ENCODE measurements at regions not wholly inside any gene's neighbourhood (a gene's known extent, or its start where the extent isn't known, plus 50 kb on each side); places are given as distances from the start of the nearest gene placed in this dataset.

DNA sequence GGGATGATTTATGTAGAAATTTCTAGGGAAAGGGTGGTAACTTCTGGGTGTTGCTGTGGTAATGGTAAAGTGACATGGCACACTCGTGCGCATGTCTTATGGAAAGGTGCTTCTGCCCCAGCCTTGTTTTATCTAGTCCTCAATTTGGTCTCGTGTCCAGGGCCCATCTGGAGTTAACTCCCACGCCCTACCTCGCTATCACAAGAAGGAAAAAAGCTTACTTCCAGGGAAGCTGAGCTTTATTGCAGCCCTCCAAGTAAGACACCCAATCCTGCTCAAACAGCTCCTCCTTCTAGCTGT lies 611.8 kb downstream of the TNS3 start:
- Histone ChIP-seq H2BK12ac (ENCODE audit: low read length in 2 of 2) (no peak overlapping the region), H3K4ac (ENCODE audit: low read depth in 1 of 2, low read length in 2 of 2) (no peak overlapping the region), H2BK5ac (ENCODE audit: low read depth, low read length, poor library complexity, severe bottlenecking) (no peak overlapping the region), H4K8ac (ENCODE audit: low read length) (peak overlapping the region; percentile 40), H3K27ac (ENCODE audit: low read length, poor library complexity, severe bottlenecking) (no peak overlapping the region), H2BK120ac (ENCODE audit: low read depth, low read length) (no peak overlapping the region), H2BK15ac (ENCODE audit: low read depth, poor library complexity, severe bottlenecking) (no peak overlapping the region), H3K9ac (ENCODE audit: low read length) (no peak overlapping the region), H2AK5ac (ENCODE audit: low read length, severe bottlenecking) (no peak overlapping the region), H2AFZ (ENCODE audit: low read depth, low read length) (no peak overlapping the region), H3K4me3 (ENCODE audit: insufficient read depth in 1 of 2, low read depth in 1 of 2, low read length in 2 of 2) (no peak overlapping the region), H3K4me1 (ENCODE audit: control insufficient read depth, insufficient read depth, low read depth, low read length) (peaks cover 2% of the 10 kb centered on the region), H3K27me3 (ENCODE audit: control insufficient read depth in 1 of 2, insufficient read depth in 1 of 2, low read length in 2 of 2) (no peaks in the 10 kb centered on the region), H3K9me3 (ENCODE audit: control insufficient read depth, low read length) (peaks cover 31% of the 10 kb centered on the region), H3K23ac (ENCODE audit: low read length in 2 of 2) (no peak overlapping the region), H4K91ac (ENCODE audit: low read length) (peak overlapping the region; percentile 15), H3K4me2 (ENCODE audit: low read length, poor library complexity, severe bottlenecking) (no peak overlapping the region), H3K79me1 (replicated peaks; ENCODE audit: low read length, poor library complexity, severe bottlenecking) (no peaks in the 10 kb centered on the region), H3K18ac (ENCODE audit: low read depth in 1 of 2, low read length in 2 of 2) (no peak overlapping the region), H3K36me3 (ENCODE audit: control insufficient read depth in 1 of 2, insufficient read depth in 2 of 2, low read depth in 1 of 2, low read length in 2 of 2) (no peaks in the 10 kb centered on the region), H3K14ac (ENCODE audit: low read length in 2 of 2) (no peak overlapping the region)
- no peak for DNase-seq
- 88% methylated on average over 5 of the region's 5 CpGs for WGBS

DNA sequence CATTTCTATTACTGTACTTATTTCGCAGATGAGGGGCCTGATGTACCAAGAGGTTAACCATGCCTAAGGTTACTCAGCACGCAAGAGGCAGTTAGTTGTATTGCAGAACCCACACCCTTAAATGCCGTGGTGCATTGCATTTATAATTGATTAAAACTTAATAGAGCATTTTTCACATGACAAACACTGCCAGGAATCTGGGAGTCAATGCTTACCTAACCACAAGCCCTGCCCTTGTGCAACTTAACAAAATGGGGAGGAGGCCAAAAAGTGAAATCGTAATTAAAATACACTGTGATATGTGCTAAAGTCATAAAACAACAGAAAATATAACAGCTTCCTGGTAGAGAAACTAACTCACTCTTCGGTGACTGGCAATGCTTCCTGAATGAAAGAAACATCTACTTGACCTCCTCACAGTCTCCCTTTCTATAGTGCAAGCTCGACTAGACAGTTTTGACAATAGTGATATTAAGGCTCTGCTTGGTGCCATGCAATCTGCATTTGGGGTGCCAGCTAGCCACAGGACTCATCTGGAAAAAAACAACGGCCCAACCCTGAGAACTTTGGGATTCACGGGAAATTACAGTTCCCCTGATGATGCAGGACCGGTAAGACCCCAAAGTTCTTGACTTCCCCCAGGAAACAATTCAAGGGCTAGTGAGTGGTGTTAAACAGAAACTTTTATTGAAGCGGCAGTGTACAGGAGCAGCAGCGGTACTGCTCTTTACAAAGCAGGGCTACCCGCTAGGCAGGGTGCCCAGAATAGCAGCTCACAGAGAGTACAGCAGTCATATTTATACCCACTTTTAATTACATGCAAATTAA lies 612.4 kb downstream of the TNS3 start:
- Histone ChIP-seq H3K4me3 (ENCODE audit: insufficient read depth in 1 of 2, low read depth in 1 of 2, low read length in 2 of 2) (no peak overlapping the region), H2AFZ (ENCODE audit: low read depth, low read length) (no peak overlapping the region), H2BK120ac (ENCODE audit: low read depth, low read length) (no peak overlapping the region), H3K27ac (ENCODE audit: low read length, poor library complexity, severe bottlenecking) (no peak overlapping the region), H2BK5ac (ENCODE audit: low read depth, low read length, poor library complexity, severe bottlenecking) (no peak overlapping the region), H4K8ac (ENCODE audit: low read length) (no peak overlapping the region), H3K18ac (ENCODE audit: low read depth in 1 of 2, low read length in 2 of 2) (peak overlapping the region in 1 of 2 experiments; percentile 41), H3K9ac (ENCODE audit: low read length) (no peak overlapping the region), H2BK12ac (ENCODE audit: low read length in 2 of 2) (no peak overlapping the region), H3K4me2 (ENCODE audit: low read length, poor library complexity, severe bottlenecking) (no peak overlapping the region), H3K27me3 (ENCODE audit: control insufficient read depth in 1 of 2, insufficient read depth in 1 of 2, low read length in 2 of 2) (no peaks in the 10 kb centered on the region), H3K36me3 (ENCODE audit: control insufficient read depth in 1 of 2, insufficient read depth in 2 of 2, low read depth in 1 of 2, low read length in 2 of 2) (no peaks in the 10 kb centered on the region), H3K23ac (ENCODE audit: low read length in 2 of 2) (no peak overlapping the region), H3K9me3 (ENCODE audit: control insufficient read depth, low read length) (peaks cover 36% of the 10 kb centered on the region), H4K91ac (ENCODE audit: low read length) (no peak overlapping the region), H3K14ac (ENCODE audit: low read length in 2 of 2) (no peak overlapping the region), H2AK5ac (ENCODE audit: low read length, severe bottlenecking) (no peak overlapping the region), H2BK15ac (ENCODE audit: low read depth, poor library complexity, severe bottlenecking) (no peak overlapping the region), H3K4me1 (ENCODE audit: control insufficient read depth, insufficient read depth, low read depth, low read length) (peaks cover 2% of the 10 kb centered on the region), H3K4ac (ENCODE audit: low read depth in 1 of 2, low read length in 2 of 2) (no peak overlapping the region), H3K79me1 (replicated peaks; ENCODE audit: low read length, poor library complexity, severe bottlenecking) (no peaks in the 10 kb centered on the region)
- peak; percentile 18 for DNase-seq
- WGBS, result 97% methylated on average over 11 of the region's 12 CpGs

DNA sequence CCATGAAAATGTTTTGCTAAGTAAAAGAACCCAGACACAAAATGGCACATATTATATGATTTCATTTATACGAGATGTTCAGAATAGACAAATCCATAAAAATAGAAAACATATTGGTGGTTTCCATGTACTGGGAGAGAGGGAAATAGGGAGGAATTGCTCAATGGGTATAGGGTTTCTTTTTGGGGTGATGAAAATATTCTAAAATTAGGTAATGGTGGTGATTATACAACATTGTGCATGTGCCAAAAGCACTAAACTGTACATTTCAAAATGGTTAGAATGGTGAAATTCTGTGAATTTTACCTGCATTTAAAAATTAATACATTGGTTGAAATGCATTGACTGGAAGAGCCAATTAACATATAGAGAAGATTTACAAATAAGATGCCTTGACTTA lies 613.9 kb downstream of the TNS3 start:
- no peak for DNase-seq
- no peak overlapping the region for H2AK5ac ChIP-seq (ENCODE audit: low read length, severe bottlenecking)
- no peaks in the 10 kb centered on the region for H3K79me1 ChIP-seq (replicated peaks; ENCODE audit: low read length, poor library complexity, severe bottlenecking)
- peaks cover 52% of the 10 kb centered on the region for H3K9me3 ChIP-seq (ENCODE audit: control insufficient read depth, low read length)
- no peak overlapping the region for H3K14ac ChIP-seq (ENCODE audit: low read length in 2 of 2)
- no peak overlapping the region for H3K27ac ChIP-seq (ENCODE audit: low read length, poor library complexity, severe bottlenecking)
- H3K27me3 ChIP-seq (ENCODE audit: control insufficient read depth in 1 of 2, insufficient read depth in 1 of 2, low read length in 2 of 2), result no peaks in the 10 kb centered on the region
- no peak overlapping the region for H3K4me2 ChIP-seq (ENCODE audit: low read length, poor library complexity, severe bottlenecking)
- H3K9ac ChIP-seq (ENCODE audit: low read length), result no peak overlapping the region
- no CpG with 5 or more reads among the region's 1 CpG for WGBS
- H3K23ac ChIP-seq (ENCODE audit: low read length in 2 of 2), result no peak overlapping the region
- H3K36me3 ChIP-seq (ENCODE audit: control insufficient read depth in 1 of 2, insufficient read depth in 2 of 2, low read depth in 1 of 2, low read length in 2 of 2), result no peaks in the 10 kb centered on the region
- H2AFZ ChIP-seq (ENCODE audit: low read depth, low read length), result no peak overlapping the region
- no peak overlapping the region for H4K8ac ChIP-seq (ENCODE audit: low read length)
- H2BK120ac ChIP-seq (ENCODE audit: low read depth, low read length), result no peak overlapping the region
- H4K91ac ChIP-seq (ENCODE audit: low read length), result no peak overlapping the region
- H3K18ac ChIP-seq (ENCODE audit: low read depth in 1 of 2, low read length in 2 of 2), result no peak overlapping the region
- no peak overlapping the region for H2BK12ac ChIP-seq (ENCODE audit: low read length in 2 of 2)
- H3K4ac ChIP-seq (ENCODE audit: low read depth in 1 of 2, low read length in 2 of 2), result no peak overlapping the region
- H3K4me1 ChIP-seq (ENCODE audit: control insufficient read depth, insufficient read depth, low read depth, low read length), result peaks cover 2% of the 10 kb centered on the region
- H2BK15ac ChIP-seq (ENCODE audit: low read depth, poor library complexity, severe bottlenecking), result no peak overlapping the region
- H2BK5ac ChIP-seq (ENCODE audit: low read depth, low read length, poor library complexity, severe bottlenecking), result no peak overlapping the region
- no peak overlapping the region for H3K4me3 ChIP-seq (ENCODE audit: insufficient read depth in 1 of 2, low read depth in 1 of 2, low read length in 2 of 2)

DNA sequence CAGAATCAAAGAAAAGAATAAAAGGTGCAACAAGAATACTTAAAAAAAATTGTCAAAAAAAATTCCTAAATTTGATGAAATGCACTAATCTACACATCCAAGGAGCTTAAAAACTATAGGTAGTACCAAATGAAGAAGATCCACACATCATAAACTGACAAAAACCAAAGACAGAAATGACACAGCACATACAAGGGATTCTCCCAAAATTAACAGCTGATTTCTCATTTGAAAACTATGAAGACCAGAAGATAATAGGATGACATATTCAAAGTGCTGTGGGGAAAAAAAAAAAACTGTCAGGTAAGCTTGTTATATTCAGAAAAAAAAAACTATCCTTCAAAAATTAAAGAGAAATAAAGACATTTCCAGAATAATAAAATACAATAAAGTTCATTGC lies 618.2 kb downstream of the TNS3 start:
- no peak overlapping the region for H2BK120ac ChIP-seq (ENCODE audit: low read depth, low read length)
- H3K9ac ChIP-seq (ENCODE audit: low read length), result no peak overlapping the region
- no peak overlapping the region for H2AFZ ChIP-seq (ENCODE audit: low read depth, low read length)
- no peaks in the 10 kb centered on the region for H3K36me3 ChIP-seq (ENCODE audit: control insufficient read depth in 1 of 2, insufficient read depth in 2 of 2, low read depth in 1 of 2, low read length in 2 of 2)
- no peaks in the 10 kb centered on the region for H3K4me1 ChIP-seq (ENCODE audit: control insufficient read depth, insufficient read depth, low read depth, low read length)
- H3K79me1 ChIP-seq (replicated peaks; ENCODE audit: low read length, poor library complexity, severe bottlenecking), result no peaks in the 10 kb centered on the region
- no peak overlapping the region for H3K4me2 ChIP-seq (ENCODE audit: low read length, poor library complexity, severe bottlenecking)
- no peak overlapping the region for H4K91ac ChIP-seq (ENCODE audit: low read length)
- H2BK15ac ChIP-seq (ENCODE audit: low read depth, poor library complexity, severe bottlenecking), result no peak overlapping the region
- H3K23ac ChIP-seq (ENCODE audit: low read length in 2 of 2), result no peak overlapping the region
- H2BK5ac ChIP-seq (ENCODE audit: low read depth, low read length, poor library complexity, severe bottlenecking), result no peak overlapping the region
- no peak overlapping the region for H4K8ac ChIP-seq (ENCODE audit: low read length)
- H3K4me3 ChIP-seq (ENCODE audit: insufficient read depth in 1 of 2, low read depth in 1 of 2, low read length in 2 of 2), result no peak overlapping the region
- H3K18ac ChIP-seq (ENCODE audit: low read depth in 1 of 2, low read length in 2 of 2), result no peak overlapping the region
- H2AK5ac ChIP-seq (ENCODE audit: low read length, severe bottlenecking), result no peak overlapping the region
- DNase-seq, result no peak
- H3K9me3 ChIP-seq (ENCODE audit: control insufficient read depth, low read length), result peaks cover 66% of the 10 kb centered on the region
- H3K4ac ChIP-seq (ENCODE audit: low read depth in 1 of 2, low read length in 2 of 2), result no peak overlapping the region
- H2BK12ac ChIP-seq (ENCODE audit: low read length in 2 of 2), result no peak overlapping the region
- H3K27ac ChIP-seq (ENCODE audit: low read length, poor library complexity, severe bottlenecking), result no peak overlapping the region
- no peak overlapping the region for H3K14ac ChIP-seq (ENCODE audit: low read length in 2 of 2)
- H3K27me3 ChIP-seq (ENCODE audit: control insufficient read depth in 1 of 2, insufficient read depth in 1 of 2, low read length in 2 of 2), result no peaks in the 10 kb centered on the region

Data from mesenchymal stem cell (in vitro differentiated cells and primary cell).